HEK293T (cell line): ENCODE measurements at regions not wholly inside any gene's neighbourhood (a gene's known extent, or its start where the extent isn't known, plus 50 kb on each side); places are given as distances from the start of the nearest gene placed in this dataset.
"Not testable (repeated sequence)": the region's sequence is repeated elsewhere in the genome, so short reads cannot be mapped to it uniquely, and the experiment has no call there.

ENCODE experiments used
- BHLHE40 ChIP-seq: fragments of 450-650 bp; IDR thresholded peaks from 2 replicates; pipeline ENCODE4 v1.6.1; 2016; ENCODE audit warnings: mild to moderate bottlenecking, moderate library complexity, borderline replicate concordance
- FOXM1 ChIP-seq: fragments of 450-650 bp; IDR thresholded peaks from 2 replicates; pipeline ENCODE4 v1.6.1; 2017; ENCODE audit warnings: mild to moderate bottlenecking, borderline replicate concordance
- HDGF ChIP-seq: fragments of 450-650 bp; IDR thresholded peaks from 2 replicates; pipeline ENCODE4 v1.6.1; 2017; ENCODE audit warnings: antibody characterized with exemption, borderline replicate concordance
- SP1 ChIP-seq: fragments of 450-650 bp; IDR thresholded peaks from 2 replicates; pipeline ENCODE4 v1.6.1; 2017

DNA sequence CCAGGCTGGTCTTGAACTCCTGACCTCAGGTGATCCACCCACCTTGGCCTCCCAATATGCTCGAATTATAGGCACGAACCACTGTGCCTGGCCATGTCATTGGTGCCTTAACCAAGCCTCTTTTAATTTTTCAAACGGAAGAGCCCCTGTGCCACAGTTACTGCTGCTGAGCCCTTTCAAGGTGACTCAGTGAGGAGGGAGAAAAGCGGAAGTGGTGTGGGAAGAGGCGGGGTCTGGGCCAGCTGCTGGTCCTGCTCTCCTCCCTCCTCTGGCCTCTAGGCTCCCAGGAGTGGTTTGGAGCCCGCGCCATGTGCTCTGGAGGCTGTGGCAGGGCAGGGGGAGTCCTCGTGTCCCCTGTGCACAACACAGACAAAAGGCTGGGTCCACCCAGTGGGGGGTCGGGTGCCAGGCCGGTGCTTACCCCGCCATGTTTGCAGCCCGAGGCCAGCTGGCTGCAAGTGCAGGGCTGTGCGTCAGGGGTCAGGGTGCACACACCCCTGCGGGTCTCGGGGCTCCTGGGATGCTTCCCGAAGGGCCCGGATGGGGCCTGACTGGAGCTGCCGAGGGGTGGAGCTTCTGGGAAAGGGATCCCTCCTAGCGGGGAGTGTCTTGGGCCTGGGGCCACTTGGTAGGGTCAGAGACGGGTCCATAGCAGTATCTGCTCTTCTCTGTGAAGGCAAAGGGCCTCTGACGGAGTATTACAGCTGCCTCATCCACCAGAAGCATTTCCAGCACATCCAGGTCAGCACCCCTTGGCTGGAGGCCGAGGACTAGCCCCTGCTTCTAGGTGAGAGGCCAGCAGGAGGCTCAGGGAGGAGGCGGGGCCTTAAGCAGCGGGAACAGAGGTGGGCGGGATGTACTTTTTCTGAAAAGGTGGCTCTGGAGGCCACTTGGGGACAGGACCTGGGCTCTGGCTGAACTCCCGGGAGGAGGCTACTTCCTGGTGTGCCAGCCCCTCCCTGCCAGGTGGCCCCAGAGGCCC, 100.4 kb upstream of the CCZ1B start:
- not testable (repeated sequence) for TF ChIP-seq SP1, HDGF, FOXM1, BHLHE40
